ENCODE measurements at regions not wholly inside any gene's neighbourhood (a gene's known extent, or its start where the extent isn't known, plus 50 kb on each side); places are given as distances from the start of the nearest gene placed in this dataset.

DNA sequence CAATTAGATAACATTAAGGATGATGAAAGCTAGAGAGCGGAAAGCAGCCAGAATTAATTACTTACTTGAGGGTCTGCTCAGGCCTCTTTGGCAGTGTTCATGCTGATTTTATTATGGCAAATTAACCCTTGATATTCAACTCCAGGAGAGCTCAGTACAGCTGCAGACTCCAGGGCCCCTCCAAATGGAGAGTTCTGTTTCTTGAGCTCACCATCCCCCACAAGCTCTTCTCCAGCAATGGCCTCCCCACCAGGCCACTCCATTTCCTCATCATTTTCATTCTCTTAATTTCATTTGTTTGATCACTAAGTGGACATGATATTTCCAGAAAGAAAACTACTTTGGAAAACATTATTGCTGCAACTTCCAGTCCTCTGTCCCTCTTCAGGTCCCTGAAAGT, 513.3 kb upstream of the NOX3 start:
- H3K27me3 ChIP-seq (ENCODE audit: control insufficient read depth, insufficient read depth, low read length) = no peaks in the 10 kb centered on the region
- H3K4me3 ChIP-seq (ENCODE audit: low read depth, low read length) = no peak overlapping the region
- H3K4me1 ChIP-seq = no peaks in the 10 kb centered on the region
- H3K27ac ChIP-seq = no peak overlapping the region
- H3K4me2 ChIP-seq (ENCODE audit: low read length) = no peak overlapping the region
- no peaks in the 10 kb centered on the region for H3K36me3 ChIP-seq (ENCODE audit: control insufficient read depth, insufficient read depth, low read length)
- H3K9ac ChIP-seq = no peak overlapping the region
- no peak overlapping the region for H2AFZ ChIP-seq
- no peaks in the 10 kb centered on the region for H3K9me3 ChIP-seq (ENCODE audit: control insufficient read depth, low read length)
- H3K79me2 ChIP-seq = no peaks in the 10 kb centered on the region
- TF ChIP-seq, protein P1, sequence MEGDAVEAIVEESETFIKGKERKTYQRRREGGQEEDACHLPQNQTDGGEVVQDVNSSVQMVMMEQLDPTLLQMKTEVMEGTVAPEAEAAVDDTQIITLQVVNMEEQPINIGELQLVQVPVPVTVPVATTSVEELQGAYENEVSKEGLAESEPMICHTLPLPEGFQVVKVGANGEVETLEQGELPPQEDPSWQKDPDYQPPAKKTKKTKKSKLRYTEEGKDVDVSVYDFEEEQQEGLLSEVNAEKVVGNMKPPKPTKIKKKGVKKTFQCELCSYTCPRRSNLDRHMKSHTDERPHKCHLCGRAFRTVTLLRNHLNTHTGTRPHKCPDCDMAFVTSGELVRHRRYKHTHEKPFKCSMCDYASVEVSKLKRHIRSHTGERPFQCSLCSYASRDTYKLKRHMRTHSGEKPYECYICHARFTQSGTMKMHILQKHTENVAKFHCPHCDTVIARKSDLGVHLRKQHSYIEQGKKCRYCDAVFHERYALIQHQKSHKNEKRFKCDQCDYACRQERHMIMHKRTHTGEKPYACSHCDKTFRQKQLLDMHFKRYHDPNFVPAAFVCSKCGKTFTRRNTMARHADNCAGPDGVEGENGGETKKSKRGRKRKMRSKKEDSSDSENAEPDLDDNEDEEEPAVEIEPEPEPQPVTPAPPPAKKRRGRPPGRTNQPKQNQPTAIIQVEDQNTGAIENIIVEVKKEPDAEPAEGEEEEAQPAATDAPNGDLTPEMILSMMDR (IDR thresholded peaks at IDR 0.05) = no peak

DNA sequence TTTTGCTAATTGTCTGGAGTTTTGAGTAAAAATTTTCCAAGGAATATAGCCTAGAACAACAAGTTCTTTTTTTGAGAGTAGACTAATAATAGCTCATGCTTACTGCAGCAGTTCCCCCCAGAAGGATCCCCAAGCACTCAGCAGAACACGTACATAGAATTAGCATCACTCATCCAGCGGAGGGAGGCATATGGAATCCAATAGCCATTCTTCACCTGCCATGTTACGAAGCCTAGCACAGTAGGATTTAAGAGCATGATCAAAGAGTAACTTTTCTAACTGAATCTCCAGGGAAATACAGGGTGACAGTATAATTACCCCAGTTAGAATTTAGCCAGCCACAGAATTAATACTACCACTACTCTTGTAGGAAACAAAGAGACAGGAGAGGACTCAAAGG, 511.7 kb upstream of the NOX3 start:
- Histone ChIP-seq H3K27me3 (ENCODE audit: control insufficient read depth, insufficient read depth, low read length) (no peaks in the 10 kb centered on the region), H3K79me2 (no peaks in the 10 kb centered on the region), H3K4me1 (no peaks in the 10 kb centered on the region), H3K9ac (no peak overlapping the region), H3K9me3 (ENCODE audit: control insufficient read depth, low read length) (no peaks in the 10 kb centered on the region), H3K4me2 (ENCODE audit: low read length) (no peak overlapping the region), H3K4me3 (ENCODE audit: low read depth, low read length) (no peak overlapping the region), H2AFZ (no peak overlapping the region), H3K36me3 (ENCODE audit: control insufficient read depth, insufficient read depth, low read length) (no peaks in the 10 kb centered on the region), H3K27ac (no peak overlapping the region)
- TF ChIP-seq, protein P1 (IDR thresholded peaks at IDR 0.05) = no peak

DNA sequence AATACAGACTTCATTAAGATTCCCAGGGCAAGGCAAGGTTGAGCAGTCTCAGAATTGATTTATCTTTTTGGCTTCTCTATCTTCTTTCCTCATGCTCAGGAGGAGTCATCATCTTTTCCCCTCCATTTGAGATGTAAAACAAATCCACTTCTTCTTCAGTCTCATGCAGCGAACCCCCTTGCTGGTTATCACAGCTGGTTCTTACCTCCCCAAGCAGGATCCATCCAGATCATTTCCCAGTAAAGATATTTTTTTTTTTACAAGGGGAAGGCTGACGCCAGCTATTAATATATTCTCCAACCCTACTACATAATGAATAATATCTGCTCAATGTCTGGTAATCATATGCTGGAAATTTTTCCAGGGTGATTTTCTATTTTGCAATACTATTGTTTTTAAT, 508.9 kb upstream of the NOX3 start:
- TF ChIP-seq, protein P1 (IDR thresholded peaks at IDR 0.05) = no peak
- Histone ChIP-seq H3K4me2 (ENCODE audit: low read length) (no peak overlapping the region), H3K9me3 (ENCODE audit: control insufficient read depth, low read length) (no peaks in the 10 kb centered on the region), H3K27me3 (ENCODE audit: control insufficient read depth, insufficient read depth, low read length) (no peaks in the 10 kb centered on the region), H3K36me3 (ENCODE audit: control insufficient read depth, insufficient read depth, low read length) (no peaks in the 10 kb centered on the region), H3K4me3 (ENCODE audit: low read depth, low read length) (no peak overlapping the region), H3K79me2 (no peaks in the 10 kb centered on the region), H3K4me1 (no peaks in the 10 kb centered on the region), H2AFZ (no peak overlapping the region), H3K9ac (no peak overlapping the region), H3K27ac (no peak overlapping the region)

DNA sequence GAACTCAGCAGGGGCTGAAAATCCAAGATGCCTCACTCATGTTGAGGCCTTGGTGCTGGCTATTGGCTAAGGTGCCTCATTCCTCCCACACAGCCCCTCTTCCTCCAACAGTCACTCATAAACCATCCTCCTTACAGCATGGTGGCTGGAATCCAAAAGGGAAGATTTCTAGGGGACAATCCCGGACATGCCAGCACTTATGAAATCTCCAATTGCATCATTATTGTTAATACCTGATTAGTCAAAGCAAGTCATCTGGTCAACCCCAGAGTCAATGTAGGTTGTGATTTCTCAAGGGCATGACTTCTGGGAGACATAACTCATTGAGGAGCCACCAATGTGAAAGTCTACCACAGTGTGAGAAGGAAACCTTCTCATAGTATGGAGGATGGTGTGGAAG, 506.6 kb upstream of the NOX3 start:
- no peak overlapping the region for H3K27ac ChIP-seq
- H3K4me2 ChIP-seq (ENCODE audit: low read length) = no peak overlapping the region

DNA sequence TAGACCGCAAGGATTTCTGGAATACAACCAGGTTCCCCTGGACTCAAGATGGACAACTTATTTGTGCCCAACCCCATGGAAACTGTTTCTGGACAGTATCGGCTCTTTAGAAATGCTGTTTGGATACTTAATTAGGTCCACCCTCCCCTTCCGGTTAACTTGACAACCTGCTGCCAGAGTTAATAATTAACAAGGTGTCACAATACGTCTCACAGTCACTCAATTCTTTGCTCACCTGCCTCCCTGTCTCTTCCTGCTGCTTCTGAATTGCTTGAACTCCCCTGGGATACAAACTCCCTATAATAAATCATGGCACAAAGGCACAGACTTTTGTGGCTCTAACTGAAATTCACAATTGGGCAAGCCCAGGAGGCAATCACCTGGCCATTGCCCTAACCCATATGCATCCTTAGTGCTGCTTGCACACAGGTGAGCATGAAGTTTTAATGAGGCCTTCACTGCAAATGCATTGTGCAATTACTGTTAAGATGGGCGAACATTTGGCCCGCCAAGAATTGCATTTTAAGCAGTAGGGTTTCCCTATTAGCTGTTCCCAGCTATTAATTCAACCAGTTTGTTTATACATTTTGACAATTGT, 504.4 kb upstream of the NOX3 start:
- Histone ChIP-seq H3K9me3 (ENCODE audit: control insufficient read depth, low read length) (no peaks in the 10 kb centered on the region), H3K79me2 (no peaks in the 10 kb centered on the region), H3K4me3 (ENCODE audit: low read depth, low read length) (no peak overlapping the region), H3K4me1 (no peaks in the 10 kb centered on the region), H3K4me2 (ENCODE audit: low read length) (no peak overlapping the region), H2AFZ (no peak overlapping the region), H3K36me3 (ENCODE audit: control insufficient read depth, insufficient read depth, low read length) (no peaks in the 10 kb centered on the region), H3K27me3 (ENCODE audit: control insufficient read depth, insufficient read depth, low read length) (no peaks in the 10 kb centered on the region), H3K27ac (no peak overlapping the region), H3K9ac (no peak overlapping the region)
- TF ChIP-seq, protein P1 (IDR thresholded peaks at IDR 0.05) = no peak

More for the DNA sequence above, 506.6 kb upstream of the NOX3 start:
- Histone ChIP-seq H3K36me3 (ENCODE audit: control insufficient read depth, insufficient read depth, low read length) (no peaks in the 10 kb centered on the region), H3K9me3 (ENCODE audit: control insufficient read depth, low read length) (no peaks in the 10 kb centered on the region), H3K4me1 (no peaks in the 10 kb centered on the region), H2AFZ (no peak overlapping the region), H3K27me3 (ENCODE audit: control insufficient read depth, insufficient read depth, low read length) (no peaks in the 10 kb centered on the region), H3K4me3 (ENCODE audit: low read depth, low read length) (no peak overlapping the region), H3K79me2 (no peaks in the 10 kb centered on the region), H3K9ac (no peak overlapping the region)
- TF ChIP-seq, protein P1 (IDR thresholded peaks at IDR 0.05) = no peak
